ENCODE measurements at regions not wholly inside any gene's neighbourhood (a gene's known extent, or its start where the extent isn't known, plus 50 kb on each side); places are given as distances from the start of the nearest gene placed in this dataset.

GRCh38 chr3:151935446-151935845 is 62.0 kb downstream of the SUCNR1 start:
- Histone ChIP-seq H3K36me3 (ENCODE audit: insufficient read depth, low read length) (no peaks in the 10 kb centered on the region), H3K9me2 (replicated peaks; ENCODE audit: low read depth, low read length) (no peaks in the 10 kb centered on the region), H3F3A (ENCODE audit: low read depth) (no peaks in the 10 kb centered on the region), H2AFZ (ENCODE audit: low read length) (no peak overlapping the region), H4K20me1 (ENCODE audit: insufficient read depth, low read length, poor library complexity, severe bottlenecking) (no peaks in the 10 kb centered on the region), H3K27me3 (ENCODE audit: insufficient read depth, low read length, poor library complexity, severe bottlenecking) (no peaks in the 10 kb centered on the region), H3K79me2 (ENCODE audit: insufficient read depth, low read length) (no peaks in the 10 kb centered on the region), H3K9me3 (ENCODE audit: insufficient read depth, low read depth, low read length) (no peaks in the 10 kb centered on the region), H3K4me2 (ENCODE audit: low read depth, low read length, poor library complexity, severe bottlenecking) (no peak overlapping the region), H3K4me3 (ENCODE audit: low read length, poor library complexity, severe bottlenecking) (no peak overlapping the region), H3K4me1 (ENCODE audit: insufficient read depth, low read length, poor library complexity, severe bottlenecking) (peaks cover 8% of the 10 kb centered on the region), H3K9ac (ENCODE audit: low read depth, low read length, poor library complexity, severe bottlenecking) (no peak overlapping the region)
- TF ChIP-seq EZH2phosphoT487 (IDR thresholded peaks at IDR 0.05; ENCODE audit: borderline replicate concordance) (no peak), CTCF (conservative IDR thresholded peaks at IDR 0.05; ENCODE audit: low read length) (no peak)

GRCh38 chr3:151940481-151940880 is 67.0 kb downstream of the SUCNR1 start:
- Histone ChIP-seq H3K4me3 (ENCODE audit: low read length, poor library complexity, severe bottlenecking) (no peak overlapping the region), H3K9me2 (replicated peaks; ENCODE audit: low read depth, low read length) (no peaks in the 10 kb centered on the region), H3K9ac (ENCODE audit: low read depth, low read length, poor library complexity, severe bottlenecking) (no peak overlapping the region), H3K4me2 (ENCODE audit: low read depth, low read length, poor library complexity, severe bottlenecking) (no peak overlapping the region), H3K27me3 (ENCODE audit: insufficient read depth, low read length, poor library complexity, severe bottlenecking) (no peaks in the 10 kb centered on the region), H2AFZ (ENCODE audit: low read length) (no peak overlapping the region), H3K4me1 (ENCODE audit: insufficient read depth, low read length, poor library complexity, severe bottlenecking) (no peaks in the 10 kb centered on the region), H3F3A (ENCODE audit: low read depth) (no peaks in the 10 kb centered on the region), H3K36me3 (ENCODE audit: insufficient read depth, low read length) (no peaks in the 10 kb centered on the region), H3K9me3 (ENCODE audit: insufficient read depth, low read depth, low read length) (no peaks in the 10 kb centered on the region), H3K79me2 (ENCODE audit: insufficient read depth, low read length) (no peaks in the 10 kb centered on the region), H4K20me1 (ENCODE audit: insufficient read depth, low read length, poor library complexity, severe bottlenecking) (no peaks in the 10 kb centered on the region)
- TF ChIP-seq CTCF (conservative IDR thresholded peaks at IDR 0.05; ENCODE audit: low read length) (no peak), EZH2phosphoT487 (IDR thresholded peaks at IDR 0.05; ENCODE audit: borderline replicate concordance) (no peak)

GRCh38 chr3:151943539-151943938 is 70.1 kb downstream of the SUCNR1 start:
- H3K9me2 ChIP-seq (replicated peaks; ENCODE audit: low read depth, low read length) = no peaks in the 10 kb centered on the region
- no peaks in the 10 kb centered on the region for H3K36me3 ChIP-seq (ENCODE audit: insufficient read depth, low read length)
- H4K20me1 ChIP-seq (ENCODE audit: insufficient read depth, low read length, poor library complexity, severe bottlenecking) = no peaks in the 10 kb centered on the region
- H3K27me3 ChIP-seq (ENCODE audit: insufficient read depth, low read length, poor library complexity, severe bottlenecking) = no peaks in the 10 kb centered on the region
- no peak overlapping the region for H2AFZ ChIP-seq (ENCODE audit: low read length)
- H3K79me2 ChIP-seq (ENCODE audit: insufficient read depth, low read length) = no peaks in the 10 kb centered on the region
- H3K4me1 ChIP-seq (ENCODE audit: insufficient read depth, low read length, poor library complexity, severe bottlenecking) = no peaks in the 10 kb centered on the region
- no peak overlapping the region for H3K4me2 ChIP-seq (ENCODE audit: low read depth, low read length, poor library complexity, severe bottlenecking)
- no peaks in the 10 kb centered on the region for H3F3A ChIP-seq (ENCODE audit: low read depth)
- no peak overlapping the region for H3K4me3 ChIP-seq (ENCODE audit: low read length, poor library complexity, severe bottlenecking)
- TF ChIP-seq CTCF (conservative IDR thresholded peaks at IDR 0.05; ENCODE audit: low read length) (no peak), EZH2phosphoT487 (IDR thresholded peaks at IDR 0.05; ENCODE audit: borderline replicate concordance) (no peak)
- no peak overlapping the region for H3K9ac ChIP-seq (ENCODE audit: low read depth, low read length, poor library complexity, severe bottlenecking)
- H3K9me3 ChIP-seq (ENCODE audit: insufficient read depth, low read depth, low read length) = no peaks in the 10 kb centered on the region

Measured in Loucy (cell line).